ENCODE measurements at regions not wholly inside any gene's neighbourhood (a gene's known extent, or its start where the extent isn't known, plus 50 kb on each side); places are given as distances from the start of the nearest gene placed in this dataset.

DNA sequence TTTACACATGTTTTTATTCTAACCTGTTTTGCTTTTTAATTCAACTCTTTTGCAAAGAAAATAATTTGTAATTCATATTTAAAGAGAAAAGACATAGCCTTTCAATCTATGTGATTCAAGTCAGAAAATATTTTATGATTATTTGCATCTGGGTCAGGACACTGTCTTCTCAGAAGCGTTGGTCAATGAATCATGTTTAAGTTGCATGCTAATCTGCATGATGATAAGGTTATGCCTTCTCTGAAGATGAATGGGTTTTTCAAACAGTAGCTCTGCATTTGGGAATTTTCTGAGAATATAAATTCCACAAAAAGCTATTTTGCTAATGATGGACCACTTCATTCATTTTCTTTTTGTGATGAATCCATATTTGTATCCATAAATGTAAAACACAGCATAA, 282.5 kb downstream of the TMA16 start:
- Histone ChIP-seq H3K4me3 (replicated peaks; ENCODE audit: low read depth, low read length) (no peak overlapping the region), H3K27me3 (replicated peaks; ENCODE audit: control insufficient read depth, insufficient read depth, low read length) (no peaks in the 10 kb centered on the region), H3K36me3 (ENCODE audit: control insufficient read depth, insufficient read depth, low read length) (no peaks in the 10 kb centered on the region)
- DNase-seq (ENCODE audit: extremely low read depth, insufficient read length) = no peak
- TF ChIP-seq, protein P1, sequence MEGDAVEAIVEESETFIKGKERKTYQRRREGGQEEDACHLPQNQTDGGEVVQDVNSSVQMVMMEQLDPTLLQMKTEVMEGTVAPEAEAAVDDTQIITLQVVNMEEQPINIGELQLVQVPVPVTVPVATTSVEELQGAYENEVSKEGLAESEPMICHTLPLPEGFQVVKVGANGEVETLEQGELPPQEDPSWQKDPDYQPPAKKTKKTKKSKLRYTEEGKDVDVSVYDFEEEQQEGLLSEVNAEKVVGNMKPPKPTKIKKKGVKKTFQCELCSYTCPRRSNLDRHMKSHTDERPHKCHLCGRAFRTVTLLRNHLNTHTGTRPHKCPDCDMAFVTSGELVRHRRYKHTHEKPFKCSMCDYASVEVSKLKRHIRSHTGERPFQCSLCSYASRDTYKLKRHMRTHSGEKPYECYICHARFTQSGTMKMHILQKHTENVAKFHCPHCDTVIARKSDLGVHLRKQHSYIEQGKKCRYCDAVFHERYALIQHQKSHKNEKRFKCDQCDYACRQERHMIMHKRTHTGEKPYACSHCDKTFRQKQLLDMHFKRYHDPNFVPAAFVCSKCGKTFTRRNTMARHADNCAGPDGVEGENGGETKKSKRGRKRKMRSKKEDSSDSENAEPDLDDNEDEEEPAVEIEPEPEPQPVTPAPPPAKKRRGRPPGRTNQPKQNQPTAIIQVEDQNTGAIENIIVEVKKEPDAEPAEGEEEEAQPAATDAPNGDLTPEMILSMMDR (IDR thresholded peaks at IDR 0.05; ENCODE audit: insufficient read depth, low read length, poor library complexity, severe bottlenecking) = no peak

DNA sequence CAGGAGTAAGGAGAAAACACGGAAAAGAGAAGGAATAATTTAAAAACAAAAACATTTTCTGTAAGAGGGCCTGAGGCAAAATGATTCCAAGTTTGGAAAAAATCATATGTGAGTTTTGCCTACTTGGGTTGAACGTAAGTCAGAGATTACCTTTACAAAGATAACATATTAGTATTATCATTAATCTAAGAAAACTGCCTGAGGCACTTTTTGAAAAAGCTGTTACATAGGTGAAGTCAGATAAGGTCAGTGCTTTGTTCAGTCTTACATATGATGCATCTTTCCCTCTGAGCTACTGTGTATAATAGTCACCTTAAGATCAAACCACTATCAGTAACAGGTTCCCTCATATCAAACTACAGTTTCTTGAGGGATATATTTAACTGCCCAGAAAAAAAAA, 287.2 kb downstream of the TMA16 start:
- Histone ChIP-seq H3K27me3 (replicated peaks; ENCODE audit: control insufficient read depth, insufficient read depth, low read length) (no peaks in the 10 kb centered on the region), H3K36me3 (ENCODE audit: control insufficient read depth, insufficient read depth, low read length) (no peaks in the 10 kb centered on the region), H3K4me3 (replicated peaks; ENCODE audit: low read depth, low read length) (no peak overlapping the region)
- no peak for DNase-seq (ENCODE audit: extremely low read depth, insufficient read length)
- TF ChIP-seq, protein P1 (IDR thresholded peaks at IDR 0.05; ENCODE audit: insufficient read depth, low read length, poor library complexity, severe bottlenecking) = no peak

DNA sequence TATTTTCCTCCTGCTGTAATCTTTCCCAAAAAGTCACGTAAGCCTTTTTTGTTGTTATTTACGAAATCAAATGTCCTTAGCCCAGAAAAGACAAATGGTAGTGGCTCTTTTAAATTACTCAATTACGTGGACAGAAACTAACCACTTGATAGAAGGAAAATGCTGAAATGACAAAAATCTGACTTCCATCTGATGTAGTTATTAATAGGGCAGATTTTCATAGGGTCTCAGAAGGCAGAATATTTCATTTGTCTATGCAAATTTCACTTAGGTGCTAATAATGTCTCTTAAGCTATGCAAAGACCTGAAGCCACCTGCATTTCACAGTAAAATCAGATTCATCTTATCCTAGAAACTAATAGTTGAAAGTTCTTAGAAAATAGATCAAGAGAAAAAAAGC, 295.7 kb downstream of the TMA16 start:
- no peaks in the 10 kb centered on the region for H3K27me3 ChIP-seq (replicated peaks; ENCODE audit: control insufficient read depth, insufficient read depth, low read length)
- no peak overlapping the region for H3K4me3 ChIP-seq (replicated peaks; ENCODE audit: low read depth, low read length)
- no peaks in the 10 kb centered on the region for H3K36me3 ChIP-seq (ENCODE audit: control insufficient read depth, insufficient read depth, low read length)
- DNase-seq (ENCODE audit: extremely low read depth, insufficient read length) = no peak
- TF ChIP-seq, protein P1 (IDR thresholded peaks at IDR 0.05; ENCODE audit: insufficient read depth, low read length, poor library complexity, severe bottlenecking) = no peak

DNA sequence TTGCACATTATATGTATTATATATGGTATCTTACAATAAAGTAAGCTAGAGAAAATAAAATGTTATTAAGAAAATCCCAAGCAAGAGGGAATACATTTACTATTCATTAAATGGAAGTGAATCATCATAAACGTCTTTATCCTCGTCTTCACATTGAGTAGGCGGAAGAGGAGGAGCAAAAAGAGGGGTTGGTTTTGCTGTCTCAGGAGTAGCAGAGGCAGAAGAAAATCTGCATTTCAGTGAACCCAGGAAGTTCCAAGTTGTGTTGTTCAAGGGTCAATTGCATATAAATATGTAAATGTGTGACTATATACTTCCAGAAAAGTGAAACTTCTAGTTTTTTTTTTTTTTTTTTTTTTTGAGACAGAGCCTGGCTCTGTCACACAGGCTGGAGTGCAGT, 301.4 kb downstream of the TMA16 start:
- H3K4me3 ChIP-seq (replicated peaks; ENCODE audit: low read depth, low read length) = no peak overlapping the region
- no peaks in the 10 kb centered on the region for H3K36me3 ChIP-seq (ENCODE audit: control insufficient read depth, insufficient read depth, low read length)
- TF ChIP-seq, protein P1 (IDR thresholded peaks at IDR 0.05; ENCODE audit: insufficient read depth, low read length, poor library complexity, severe bottlenecking) = no peak
- no peaks in the 10 kb centered on the region for H3K27me3 ChIP-seq (replicated peaks; ENCODE audit: control insufficient read depth, insufficient read depth, low read length)
- no peak for DNase-seq (ENCODE audit: extremely low read depth, insufficient read length)

DNA sequence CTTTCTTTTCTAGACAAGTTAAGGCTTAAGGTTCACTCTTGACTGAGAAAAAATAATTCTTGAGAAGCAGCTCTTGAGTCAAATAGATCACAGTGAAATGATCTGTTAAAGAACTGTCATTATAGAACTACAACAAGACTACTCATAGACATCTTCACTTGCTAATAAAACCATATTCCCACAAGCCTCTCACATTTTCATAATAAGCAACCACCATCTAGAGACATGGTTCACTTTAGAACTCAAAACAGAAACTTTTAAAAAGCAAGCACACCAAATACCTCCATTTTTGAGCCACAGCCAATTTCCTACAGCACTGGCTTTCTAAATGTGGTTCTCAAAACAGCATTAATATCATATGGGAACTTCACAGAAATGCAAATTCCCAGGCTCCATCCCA, 309.5 kb downstream of the TMA16 start:
- H3K4me3 ChIP-seq (replicated peaks; ENCODE audit: low read depth, low read length) = no peak overlapping the region
- TF ChIP-seq, protein P1 (IDR thresholded peaks at IDR 0.05; ENCODE audit: insufficient read depth, low read length, poor library complexity, severe bottlenecking) = no peak
- H3K27me3 ChIP-seq (replicated peaks; ENCODE audit: control insufficient read depth, insufficient read depth, low read length) = no peaks in the 10 kb centered on the region

DNA sequence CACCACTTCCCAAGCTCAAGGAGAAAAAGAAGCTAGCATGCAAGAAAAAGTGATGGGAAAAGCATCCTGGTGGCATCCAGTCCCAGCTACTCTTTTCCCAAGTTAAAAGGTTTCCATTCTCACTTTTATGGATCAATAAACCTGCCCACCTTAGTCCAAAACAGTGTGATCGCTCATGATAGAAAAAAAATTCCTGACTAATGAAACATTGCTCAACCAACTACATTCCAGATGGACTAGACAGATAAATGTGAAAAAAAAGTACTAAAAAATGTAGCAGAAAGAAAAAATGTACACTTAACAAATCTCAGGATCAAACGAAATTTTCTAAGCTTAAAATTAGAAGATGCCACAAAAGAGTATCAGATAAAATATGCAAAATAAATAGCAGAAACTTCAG, 312.2 kb downstream of the TMA16 start:
- no peak for DNase-seq (ENCODE audit: extremely low read depth, insufficient read length)
- H3K27me3 ChIP-seq (replicated peaks; ENCODE audit: control insufficient read depth, insufficient read depth, low read length) = no peaks in the 10 kb centered on the region
- H3K4me3 ChIP-seq (replicated peaks; ENCODE audit: low read depth, low read length) = no peak overlapping the region
- TF ChIP-seq, protein P1 (IDR thresholded peaks at IDR 0.05; ENCODE audit: insufficient read depth, low read length, poor library complexity, severe bottlenecking) = no peak
- H3K36me3 ChIP-seq (ENCODE audit: control insufficient read depth, insufficient read depth, low read length) = no peaks in the 10 kb centered on the region

More for the DNA sequence above, 309.5 kb downstream of the TMA16 start:
- H3K36me3 ChIP-seq (ENCODE audit: control insufficient read depth, insufficient read depth, low read length) = no peaks in the 10 kb centered on the region
- no peak for DNase-seq (ENCODE audit: extremely low read depth, insufficient read length)

Measured in GM06990 (cell line).